H1 (cell line): ENCODE measurements at regions not wholly inside any gene's neighbourhood (a gene's known extent, or its start where the extent isn't known, plus 50 kb on each side); places are given as distances from the start of the nearest gene placed in this dataset.

Experiments used
- CBX8 ChIP-seq: fragments of 300-800, 300-1000 bp; sonication (generic); IDR thresholded peaks from 2 replicates; pipeline ENCODE4 v1.7.1; 2016; ENCODE audit warnings: low read depth, low read length, borderline replicate concordance
- CHD7 ChIP-seq: fragments of 300-600 bp; sonication (generic); IDR thresholded peaks from 2 replicates; pipeline ENCODE4 v1.7.1; 2012; ENCODE audit warnings: low read length, moderate library complexity, mild to moderate bottlenecking, inconsistent platforms; ENCODE audit not compliant: insufficient replicate concordance
- CREB1 ChIP-seq: IDR thresholded peaks from 2 replicates; pipeline ENCODE4 v1.6.1; 2012; ENCODE audit warnings: inconsistent platforms
- CTCF ChIP-seq, 3 experiments: IDR thresholded peaks; 1 replicate in 2 of 3; 2 replicates in 1 of 3; pipeline versions ENCODE4 v1.5.1 to v1.6.1; 2011; ENCODE audit warnings: low read length in 3 of 3, mild to moderate bottlenecking in 3 of 3, inconsistent platforms in 2 of 3, low read depth in 1 of 3, moderate library complexity in 1 of 3; ENCODE audit not compliant: insufficient read depth in 1 of 3; ENCODE audit errors: control extremely low read depth in 1 of 3
- EGR1 ChIP-seq: IDR thresholded peaks from 2 replicates; pipeline ENCODE4 v1.6.1; 2011; ENCODE audit warnings: low read depth, low read length, borderline replicate concordance
- FOSL1 ChIP-seq: IDR thresholded peaks from 2 replicates; pipeline ENCODE4 v1.6.1; 2011; ENCODE audit warnings: mild to moderate bottlenecking, low read depth, low read length, moderate library complexity; ENCODE audit not compliant: insufficient read depth
- JUN ChIP-seq: IDR thresholded peaks from 2 replicates; pipeline ENCODE4 v1.6.1; 2011; ENCODE audit warnings: low read depth, mild to moderate bottlenecking, improper control_type of control experiment, low read length
- RXRA ChIP-seq: IDR thresholded peaks from 2 replicates; pipeline ENCODE4 v1.6.1; 2011; ENCODE audit warnings: low read depth, mild to moderate bottlenecking, low read length, moderate library complexity; ENCODE audit not compliant: insufficient read depth

GRCh38 chr3:184457329-184457728 is 77.5 kb downstream of the CHRD start (continued):
- TF ChIP-seq CTCF (IDR thresholded peaks at IDR 0.05; ENCODE audit: control extremely low read depth in 1 of 3, insufficient read depth in 1 of 3, low read depth in 1 of 3, low read length in 3 of 3) (no peak), CHD7 (no peak), CBX8 (no peak), EGR1 (no peak), RXRA (no peak), FOSL1 (no peak), JUN (no peak), CREB1 (no peak)
